Nephron progenitor cell (in vitro differentiated cells): ENCODE measurements at regions not wholly inside any gene's neighbourhood (a gene's known extent, or its start where the extent isn't known, plus 50 kb on each side); places are given as distances from the start of the nearest gene placed in this dataset.

Experiments used
- DNase-seq: peaks from one replicate; pipeline ENCODE4 v3.0.0; 2021
- H3K27ac Mint-ChIP-seq: 2 replicates; pipeline ENCODE4 v1.8.0; 2021; ENCODE audit warnings: mild to moderate bottlenecking, moderate library complexity, mixed read lengths
- H3K27me3 Mint-ChIP-seq: 2 replicates; pipeline ENCODE4 v1.8.0; 2021; ENCODE audit warnings: mild to moderate bottlenecking, low read depth, mixed read lengths; ENCODE audit not compliant: poor library complexity
- H3K36me3 Mint-ChIP-seq: 2 replicates; pipeline ENCODE4 v1.8.0; 2021; ENCODE audit warnings: low read depth, mixed read lengths
- H3K4me1 Mint-ChIP-seq: 2 replicates; pipeline ENCODE4 v1.8.0; 2021; ENCODE audit warnings: mixed read lengths
- H3K4me3 Mint-ChIP-seq: 2 replicates; pipeline ENCODE4 v1.8.0; 2021; ENCODE audit warnings: mild to moderate bottlenecking, moderate library complexity, mixed read lengths
- H3K9me3 Mint-ChIP-seq: 2 replicates; pipeline ENCODE4 v1.8.0; 2021; ENCODE audit warnings: mild to moderate bottlenecking, moderate library complexity, mixed read lengths
- TF ChIP-seq, protein P1 (sequence below): fragments of 200-600 bp; sonication (generic); IDR thresholded peaks from 2 replicates; pipeline ENCODE4 v1.5.0; 2021; ENCODE audit warnings: antibody characterized with exemption

DNA sequence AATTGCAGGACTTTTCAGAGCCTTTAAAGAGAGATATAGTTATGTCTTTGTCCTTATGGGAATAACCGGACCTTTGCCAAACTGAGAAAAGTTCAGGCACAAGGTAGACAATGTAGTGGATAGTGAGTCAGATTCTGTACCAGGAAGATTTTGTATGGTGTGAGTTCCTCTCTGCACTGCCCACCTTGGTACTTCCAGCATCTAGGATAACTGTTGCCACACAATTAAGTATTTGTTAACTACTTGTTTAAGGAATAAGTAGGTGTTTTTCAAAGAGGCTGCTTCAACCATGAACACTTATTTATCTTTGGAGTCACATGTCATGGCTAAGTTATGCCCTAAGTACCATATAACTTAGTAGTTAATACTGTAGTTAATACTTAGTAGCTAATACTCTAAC is 131.8 kb upstream of the DOK5 start:
- no peak for DNase-seq
- no peak overlapping the region for H3K27ac Mint-ChIP-seq
- H3K27me3 Mint-ChIP-seq = peaks cover 3% of the 10 kb centered on the region
- H3K4me3 Mint-ChIP-seq = no peak overlapping the region
- TF ChIP-seq, protein P1, sequence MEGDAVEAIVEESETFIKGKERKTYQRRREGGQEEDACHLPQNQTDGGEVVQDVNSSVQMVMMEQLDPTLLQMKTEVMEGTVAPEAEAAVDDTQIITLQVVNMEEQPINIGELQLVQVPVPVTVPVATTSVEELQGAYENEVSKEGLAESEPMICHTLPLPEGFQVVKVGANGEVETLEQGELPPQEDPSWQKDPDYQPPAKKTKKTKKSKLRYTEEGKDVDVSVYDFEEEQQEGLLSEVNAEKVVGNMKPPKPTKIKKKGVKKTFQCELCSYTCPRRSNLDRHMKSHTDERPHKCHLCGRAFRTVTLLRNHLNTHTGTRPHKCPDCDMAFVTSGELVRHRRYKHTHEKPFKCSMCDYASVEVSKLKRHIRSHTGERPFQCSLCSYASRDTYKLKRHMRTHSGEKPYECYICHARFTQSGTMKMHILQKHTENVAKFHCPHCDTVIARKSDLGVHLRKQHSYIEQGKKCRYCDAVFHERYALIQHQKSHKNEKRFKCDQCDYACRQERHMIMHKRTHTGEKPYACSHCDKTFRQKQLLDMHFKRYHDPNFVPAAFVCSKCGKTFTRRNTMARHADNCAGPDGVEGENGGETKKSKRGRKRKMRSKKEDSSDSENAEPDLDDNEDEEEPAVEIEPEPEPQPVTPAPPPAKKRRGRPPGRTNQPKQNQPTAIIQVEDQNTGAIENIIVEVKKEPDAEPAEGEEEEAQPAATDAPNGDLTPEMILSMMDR = no peak
- peaks cover 6% of the 10 kb centered on the region for H3K4me1 Mint-ChIP-seq
- no peaks in the 10 kb centered on the region for H3K9me3 Mint-ChIP-seq
- H3K36me3 Mint-ChIP-seq = no peaks in the 10 kb centered on the region

DNA sequence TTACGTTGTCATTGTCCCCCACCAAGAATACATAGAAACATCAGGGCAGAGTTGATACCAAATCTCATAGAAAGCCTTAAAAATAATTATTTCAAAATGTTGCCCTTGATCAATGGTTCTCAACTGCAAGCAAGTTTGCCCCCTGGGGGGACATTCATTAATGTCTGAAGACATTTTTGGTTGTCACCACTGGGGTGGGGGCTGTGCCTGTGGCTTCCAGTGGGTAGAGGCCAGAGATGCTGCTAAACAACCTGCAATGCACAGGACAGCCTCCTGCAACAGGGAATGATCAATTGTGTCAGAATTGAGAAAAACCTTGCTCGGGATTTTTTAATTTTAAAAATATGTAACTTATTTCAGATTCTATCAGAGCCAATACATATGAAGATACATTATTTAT is 130.6 kb upstream of the DOK5 start:
- peaks cover 6% of the 10 kb centered on the region for H3K4me1 Mint-ChIP-seq
- TF ChIP-seq, protein P1 = no peak
- no peak overlapping the region for H3K4me3 Mint-ChIP-seq
- H3K9me3 Mint-ChIP-seq = no peaks in the 10 kb centered on the region
- peaks cover 3% of the 10 kb centered on the region for H3K27me3 Mint-ChIP-seq
- DNase-seq = no peak
- H3K36me3 Mint-ChIP-seq = no peaks in the 10 kb centered on the region
- no peak overlapping the region for H3K27ac Mint-ChIP-seq

DNA sequence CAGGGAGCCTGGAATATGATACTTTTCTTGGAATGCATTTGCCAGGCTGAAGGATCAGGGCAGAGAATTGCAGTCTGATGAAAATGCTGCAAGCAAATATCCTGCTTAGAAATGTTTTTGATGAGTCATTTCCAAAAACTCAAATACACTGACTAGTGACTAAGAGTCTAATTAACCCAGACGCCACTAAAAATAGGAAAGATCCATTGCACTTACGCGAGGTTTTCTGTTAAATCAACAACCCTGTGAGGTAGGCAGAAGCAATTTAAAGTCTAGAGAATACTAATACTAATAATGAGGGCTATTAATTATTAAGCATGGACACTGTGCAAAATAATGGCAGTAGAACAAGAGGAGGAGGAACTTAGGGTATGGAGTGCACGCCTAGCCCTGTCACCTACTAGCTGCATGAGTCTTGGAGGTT is 130.1 kb upstream of the DOK5 start:
- H3K27me3 Mint-ChIP-seq = peaks cover 3% of the 10 kb centered on the region
- TF ChIP-seq, protein P1 = no peak
- no peaks in the 10 kb centered on the region for H3K36me3 Mint-ChIP-seq
- DNase-seq = no peak
- H3K9me3 Mint-ChIP-seq = no peaks in the 10 kb centered on the region
- no peak overlapping the region for H3K4me3 Mint-ChIP-seq
- peaks cover 6% of the 10 kb centered on the region for H3K4me1 Mint-ChIP-seq
- H3K27ac Mint-ChIP-seq = no peak overlapping the region

DNA sequence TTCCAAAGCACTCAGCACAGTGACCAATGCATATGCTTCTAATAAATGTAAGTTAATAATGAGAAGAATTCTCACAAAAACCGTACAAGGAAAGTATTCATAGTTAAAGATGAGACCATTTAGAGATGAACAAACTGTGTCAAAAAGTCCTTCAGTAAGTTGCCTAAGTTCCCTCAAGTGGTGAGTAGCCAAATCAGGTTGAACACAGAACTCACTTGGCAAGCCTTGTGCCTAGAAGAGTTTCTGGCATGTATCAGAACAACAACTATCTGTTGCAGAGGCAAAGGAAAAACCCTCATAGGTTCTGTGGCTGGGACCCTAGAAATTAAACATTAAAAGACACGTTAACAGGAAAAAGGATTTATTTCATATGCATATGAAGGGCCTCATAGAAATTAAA is 129.6 kb upstream of the DOK5 start:
- Mint-ChIP-seq H3K4me3 (no peak overlapping the region), H3K9me3 (no peaks in the 10 kb centered on the region), H3K4me1 (peaks cover 6% of the 10 kb centered on the region), H3K36me3 (no peaks in the 10 kb centered on the region), H3K27me3 (peaks cover 3% of the 10 kb centered on the region), H3K27ac (peak overlapping the region; percentile 49)
- no peak for DNase-seq
- TF ChIP-seq, protein P1 = no peak

DNA sequence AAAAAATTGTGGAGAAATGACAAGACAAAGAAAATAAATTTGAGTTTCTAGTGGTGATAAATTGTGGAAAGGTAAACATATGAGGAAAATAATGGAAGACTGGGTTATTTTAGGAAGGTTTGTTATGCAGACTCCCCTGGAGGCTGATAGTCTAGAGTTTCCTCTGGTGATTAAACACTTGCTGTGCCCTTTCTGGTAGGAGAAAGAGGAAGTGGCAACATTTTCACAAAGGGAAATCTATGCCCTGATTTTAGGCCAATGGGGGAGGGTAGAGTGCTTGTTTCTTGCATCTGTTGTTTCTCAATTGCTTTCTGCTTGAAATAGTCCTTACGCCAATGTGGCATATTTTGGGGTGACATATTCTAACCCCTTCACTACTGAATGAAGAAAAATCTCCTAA is 129.1 kb upstream of the DOK5 start:
- Mint-ChIP-seq H3K9me3 (no peaks in the 10 kb centered on the region), H3K27ac (peak overlapping the region; percentile 49)

More for the DNA sequence above, 129.1 kb upstream of the DOK5 start:
- DNase-seq = no peak
- TF ChIP-seq, protein P1 = no peak
- H3K36me3 Mint-ChIP-seq = no peaks in the 10 kb centered on the region
- H3K4me1 Mint-ChIP-seq = peaks cover 6% of the 10 kb centered on the region
- H3K27me3 Mint-ChIP-seq = peaks cover 3% of the 10 kb centered on the region
- H3K4me3 Mint-ChIP-seq = no peak overlapping the region
